ENCODE measurements at regions not wholly inside any gene's neighbourhood (a gene's known extent, or its start where the extent isn't known, plus 50 kb on each side); places are given as distances from the start of the nearest gene placed in this dataset.

- TF ChIP-seq STAT1 (conservative IDR thresholded peaks at IDR 0.05): no peak
- no peak for TF ChIP-seq SMAD5 (IDR thresholded peaks at IDR 0.05; ENCODE audit: low read depth)
- TF ChIP-seq ELK1 (IDR thresholded peaks at IDR 0.05; ENCODE audit: low read depth, low read length): no peak
- TF ChIP-seq E2F4 (IDR thresholded peaks at IDR 0.05; ENCODE audit: low read depth, low read length): no peak
- TF ChIP-seq JUND (IDR thresholded peaks at IDR 0.05; ENCODE audit: low read depth, low read length): no peak
These were observed 1293.2 kb upstream of the GOT2 start (continued) for GRCh38 chr16:60027351-60027750.

GRCh38 chr16:60013076-60013475, 1279.0 kb upstream of the GOT2 start:
- 32% methylated on average over 6 of the region's 8 CpGs for WGBS (ENCODE audit: insufficient coverage, insufficient replicate concordance, low lambda C conversion rate, missing lambda C conversion rate)
- DNase-seq (ENCODE audit: low read depth, low spot score) (no peak), FAIRE-seq (no peak), ATAC-seq (no peak)
- no peaks in the 10 kb centered on the region for H3K36me3 ChIP-seq (ENCODE audit: control insufficient read depth in 2 of 2, insufficient read depth in 2 of 2, low read length in 1 of 2)
- SMC1A ChIA-PET (ENCODE audit: uncharacterized antibody, unreplicated experiment): no interaction called here
- no peaks in the 10 kb centered on the region for H3K27me3 ChIP-seq (replicated peaks in 1 of 2; ENCODE audit: control insufficient read depth in 2 of 2, insufficient read depth in 2 of 2, low read length in 1 of 2)
- intact Hi-C loops (cut with micrococcal nuclease; ENCODE audit: unreplicated experiment): no loop called here
- TF ChIP-seq IKZF2 (IDR thresholded peaks at IDR 0.05) (no peak), NFIC (IDR thresholded peaks at IDR 0.05; ENCODE audit: low read depth, low read length) (no peak), BACH1 (IDR thresholded peaks at IDR 0.05; ENCODE audit: borderline replicate concordance) (no peak)
- CTCF ChIA-PET: no interaction called here
- no peaks in the 10 kb centered on the region for H3K79me2 ChIP-seq (ENCODE audit: control insufficient read depth, insufficient read depth, low read length)
- no TSS peak for BruUV-seq (replicated peaks)
- H3K4me3 ChIP-seq: no peak overlapping the region
- H4K20me1 ChIP-seq (ENCODE audit: control insufficient read depth, insufficient read depth): no peaks in the 10 kb centered on the region
- no peaks in the 10 kb centered on the region; the same call in 2 of the 3 replicates for H3K9me3 ChIP-seq (replicated peaks; ENCODE audit: control insufficient read depth, insufficient read depth, low read length)
- no peak overlapping the region for H3K27ac ChIP-seq (ENCODE audit: control insufficient read depth, insufficient read depth)
- no peak overlapping the region for H3K4me2 ChIP-seq (ENCODE audit: control insufficient read depth, insufficient read depth)
- no peak overlapping the region for H3K9ac ChIP-seq (ENCODE audit: control insufficient read depth, insufficient read depth, low read length)
- no peak overlapping the region for H2AFZ ChIP-seq (ENCODE audit: control insufficient read depth, low read depth, low read length)
- no peaks in the 10 kb centered on the region for H3K4me1 ChIP-seq (ENCODE audit: control insufficient read depth, insufficient read depth, low read length)
- POLR2A ChIA-PET: no interaction called here
- RAD21 ChIA-PET (ENCODE audit: unreplicated experiment): no interaction called here
- in situ Hi-C loops (cut with MboI): loop anchor here (10.0 kb wide), 1 partner anchor 62 kb away; no protein-coding TSS in a partner anchor
